ENCODE measurements at regions not wholly inside any gene's neighbourhood (a gene's known extent, or its start where the extent isn't known, plus 50 kb on each side); places are given as distances from the start of the nearest gene placed in this dataset.
"Not testable (repeated sequence)": the region's sequence is repeated elsewhere in the genome, so short reads cannot be mapped to it uniquely, and the experiment has no call there.

DNA sequence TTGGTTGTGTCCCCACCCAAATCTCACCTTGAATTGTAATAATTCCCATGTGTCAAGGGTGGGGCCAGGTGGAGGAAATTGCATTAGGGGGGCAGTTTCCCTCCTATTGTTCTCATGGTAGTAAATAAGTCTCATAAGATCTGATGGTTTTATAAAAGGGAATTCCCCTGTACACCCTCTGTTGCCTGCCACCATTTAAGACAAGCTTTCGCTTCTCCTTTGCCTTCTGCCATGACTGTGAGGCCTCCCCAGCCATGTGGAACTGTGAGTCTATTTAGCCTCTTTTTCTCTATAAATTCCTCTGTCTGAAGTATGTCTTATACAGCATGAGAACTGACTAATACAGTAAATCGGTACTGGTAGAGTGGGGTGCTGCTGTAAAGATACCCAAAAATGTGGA is 187.9 kb upstream of the CDKN2B start:
- TF ChIP-seq, protein P1, sequence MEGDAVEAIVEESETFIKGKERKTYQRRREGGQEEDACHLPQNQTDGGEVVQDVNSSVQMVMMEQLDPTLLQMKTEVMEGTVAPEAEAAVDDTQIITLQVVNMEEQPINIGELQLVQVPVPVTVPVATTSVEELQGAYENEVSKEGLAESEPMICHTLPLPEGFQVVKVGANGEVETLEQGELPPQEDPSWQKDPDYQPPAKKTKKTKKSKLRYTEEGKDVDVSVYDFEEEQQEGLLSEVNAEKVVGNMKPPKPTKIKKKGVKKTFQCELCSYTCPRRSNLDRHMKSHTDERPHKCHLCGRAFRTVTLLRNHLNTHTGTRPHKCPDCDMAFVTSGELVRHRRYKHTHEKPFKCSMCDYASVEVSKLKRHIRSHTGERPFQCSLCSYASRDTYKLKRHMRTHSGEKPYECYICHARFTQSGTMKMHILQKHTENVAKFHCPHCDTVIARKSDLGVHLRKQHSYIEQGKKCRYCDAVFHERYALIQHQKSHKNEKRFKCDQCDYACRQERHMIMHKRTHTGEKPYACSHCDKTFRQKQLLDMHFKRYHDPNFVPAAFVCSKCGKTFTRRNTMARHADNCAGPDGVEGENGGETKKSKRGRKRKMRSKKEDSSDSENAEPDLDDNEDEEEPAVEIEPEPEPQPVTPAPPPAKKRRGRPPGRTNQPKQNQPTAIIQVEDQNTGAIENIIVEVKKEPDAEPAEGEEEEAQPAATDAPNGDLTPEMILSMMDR (IDR thresholded peaks at IDR 0.05), result not testable (repeated sequence)
- TF ChIP-seq EZH2 (IDR thresholded peaks at IDR 0.05; ENCODE audit: borderline replicate concordance, insufficient read depth, low read depth, low read length, poor library complexity, severe bottlenecking), result not testable (repeated sequence)
